SK-N-SH treated with all-trans-retinoic acid at 6 μM for 48 hours (cell line): ENCODE measurements at regions not wholly inside any gene's neighbourhood (a gene's known extent, or its start where the extent isn't known, plus 50 kb on each side); places are given as distances from the start of the nearest gene placed in this dataset.

Experiments
- ATAC-seq: fragments of 200-7000 bp; cut with Tn5 transposase; 3 replicates; pipeline ENCODE4 v1.9.1; 2020; ENCODE audit warnings: mild to moderate bottlenecking, moderate library complexity
- ARNTL ChIP-seq: fragments of 450-650 bp; formaldehyde crosslinking; IDR thresholded peaks from 2 replicates; pipeline ENCODE4 v1.5.0; 2020; ENCODE audit warnings: low read depth, mild to moderate bottlenecking, moderate library complexity, borderline replicate concordance
- BACH2 ChIP-seq: fragments of 250-450 bp; sonication (Bioruptor Pico); IDR thresholded peaks from 2 replicates; pipeline ENCODE4 v1.9.0; 2021; ENCODE audit warnings: mild to moderate bottlenecking, borderline replicate concordance
- CREB5 ChIP-seq: fragments of 250-450 bp; sonication (Bioruptor Pico); IDR thresholded peaks from 2 replicates; pipeline ENCODE4 v1.5.1; 2020; ENCODE audit warnings: low read depth, mild to moderate bottlenecking, moderate library complexity
- CSDC2 ChIP-seq: fragments of 250-450 bp; sonication (Bioruptor Pico); IDR thresholded peaks from 2 replicates; pipeline ENCODE4 v1.5.0; 2020; ENCODE audit warnings: mild to moderate bottlenecking, moderate library complexity
- CSRNP3 ChIP-seq: fragments of 250-450 bp; sonication (Bioruptor Pico); IDR thresholded peaks from 2 replicates; pipeline ENCODE4 v1.5.1; 2021; ENCODE audit warnings: mild to moderate bottlenecking, moderate library complexity
- ESRRG ChIP-seq: fragments of 250-450 bp; sonication (Bioruptor Pico); IDR thresholded peaks from 2 replicates; pipeline ENCODE4 v1.6.1; 2021; ENCODE audit warnings: mild to moderate bottlenecking
- GLIS3 ChIP-seq: fragments of 250-450 bp; sonication (Bioruptor Pico); IDR thresholded peaks from 2 replicates; pipeline ENCODE4 v1.5.0; 2020; ENCODE audit warnings: mild to moderate bottlenecking, moderate library complexity
- ISL1 ChIP-seq: fragments of 250-450 bp; sonication (Bioruptor Pico); IDR thresholded peaks from 2 replicates; pipeline ENCODE4 v2.1.2; 2022; ENCODE audit warnings: mild to moderate bottlenecking, moderate library complexity
- OSR1 ChIP-seq: fragments of 250-450 bp; sonication (Bioruptor Pico); IDR thresholded peaks from 2 replicates; pipeline ENCODE4 v1.8.0; 2022; ENCODE audit warnings: moderate library complexity, mild to moderate bottlenecking, inconsistent platforms
- PATZ1 ChIP-seq: fragments of 250-450 bp; sonication (Bioruptor Pico); IDR thresholded peaks from 2 replicates; pipeline ENCODE4 v1.8.0; 2020; ENCODE audit warnings: mild to moderate bottlenecking, moderate library complexity, borderline replicate concordance
- POU6F1 ChIP-seq: fragments of 250-450 bp; sonication (Bioruptor Pico); IDR thresholded peaks from 2 replicates; pipeline ENCODE4 v1.8.0; 2021; ENCODE audit warnings: low read depth, mild to moderate bottlenecking, moderate library complexity, borderline replicate concordance
- PPARA ChIP-seq: fragments of 250-450 bp; sonication (Bioruptor Pico); IDR thresholded peaks from 2 replicates; pipeline ENCODE4 v1.5.0; 2020; ENCODE audit warnings: mild to moderate bottlenecking, borderline replicate concordance
- RARB ChIP-seq: fragments of 250-450 bp; sonication (Bioruptor Pico); IDR thresholded peaks from 2 replicates; pipeline ENCODE4 v1.8.0; 2021; ENCODE audit warnings: mild to moderate bottlenecking, moderate library complexity
- SNAI2 ChIP-seq: fragments of 250-450 bp; sonication (Bioruptor Pico); IDR thresholded peaks from 2 replicates; pipeline ENCODE4 v1.5.0; 2020; ENCODE audit warnings: mild to moderate bottlenecking, moderate library complexity
- TCF4 ChIP-seq: fragments of 250-450 bp; sonication (Bioruptor Pico); IDR thresholded peaks from 2 replicates; pipeline ENCODE4 v1.8.0; 2021; ENCODE audit warnings: mild to moderate bottlenecking, moderate library complexity, borderline replicate concordance
- TOX ChIP-seq: fragments of 250-450 bp; sonication (Bioruptor Pico); IDR thresholded peaks from 2 replicates; pipeline ENCODE4 v1.8.0; 2021; ENCODE audit warnings: mild to moderate bottlenecking, moderate library complexity, borderline replicate concordance
- ZC3H10 ChIP-seq: fragments of 250-450 bp; sonication (Bioruptor Pico); IDR thresholded peaks from 2 replicates; pipeline ENCODE4 v1.5.1; 2021; ENCODE audit warnings: mild to moderate bottlenecking, moderate library complexity
- ZFP3 ChIP-seq: fragments of 250-450 bp; sonication (Bioruptor Pico); IDR thresholded peaks from 2 replicates; pipeline ENCODE4 v1.5.0; 2020; ENCODE audit warnings: mild to moderate bottlenecking, moderate library complexity
- ZFP30 ChIP-seq: fragments of 450-650 bp; formaldehyde crosslinking; IDR thresholded peaks from 2 replicates; pipeline ENCODE4 v1.5.0; 2022; ENCODE audit warnings: mild to moderate bottlenecking, moderate library complexity
- ZNF565 ChIP-seq: fragments of 450-650 bp; formaldehyde crosslinking; conservative IDR thresholded peaks from 2 replicates; pipeline ENCODE4 v1.5.0; 2020; ENCODE audit warnings: low read depth, mild to moderate bottlenecking, moderate library complexity
- ZNF70 ChIP-seq: fragments of 450-650 bp; formaldehyde crosslinking; IDR thresholded peaks from 2 replicates; pipeline ENCODE4 v1.5.0; 2020; ENCODE audit warnings: mild to moderate bottlenecking, moderate library complexity
- ZNF8 ChIP-seq: fragments of 450-650 bp; formaldehyde crosslinking; IDR thresholded peaks from 2 replicates; pipeline ENCODE4 v1.5.0; 2020; ENCODE audit warnings: mild to moderate bottlenecking, moderate library complexity

- ATAC-seq = no peak
- TF ChIP-seq ISL1 (CRISPR knock-in tag) (no peak), CREB5 (CRISPR knock-in tag) (no peak), ZFP3 (CRISPR knock-in tag) (no peak), TOX (CRISPR knock-in tag) (no peak), ZNF8 (no peak), ESRRG (CRISPR knock-in tag) (no peak), SNAI2 (no peak)
Observed at GRCh38 chr3:161641287-161641686, 144.7 kb downstream of the OTOL1 start.

GRCh38 chr3:161644891-161645635 lies 148.5 kb downstream of the OTOL1 start:
- TF ChIP-seq TCF4 (CRISPR knock-in tag) (no peak), BACH2 (CRISPR knock-in tag) (no peak), CSDC2 (no peak), CSRNP3 (CRISPR knock-in tag) (no peak), PATZ1 (CRISPR knock-in tag) (no peak), ZNF70 (CRISPR knock-in tag) (no peak), RARB (no peak), PPARA (CRISPR knock-in tag) (no peak), ZNF565 (CRISPR knock-in tag) (no peak), ARNTL (CRISPR knock-in tag) (no peak), ESRRG (CRISPR knock-in tag) (no peak), SNAI2 (no peak), ZNF8 (no peak), ZFP30 (no peak)
- ATAC-seq = no peak

GRCh38 chr3:161647936-161648470 lies 151.4 kb downstream of the OTOL1 start:
- no peak for ATAC-seq

GRCh38 chr3:161649900-161650484 lies 153.4 kb downstream of the OTOL1 start:
- ATAC-seq = no peak
- no peak for TF ChIP-seq ZNF70 (CRISPR knock-in tag)
- TF ChIP-seq TCF4 (CRISPR knock-in tag) = no peak
- no peak for TF ChIP-seq CSRNP3 (CRISPR knock-in tag)
- no peak for TF ChIP-seq OSR1
- no peak for TF ChIP-seq ZFP30
- no peak for TF ChIP-seq GLIS3 (CRISPR knock-in tag)
- no peak for TF ChIP-seq ZFP3 (CRISPR knock-in tag)
- no peak for TF ChIP-seq TOX (CRISPR knock-in tag)
- TF ChIP-seq BACH2 (CRISPR knock-in tag) = no peak
- no peak for TF ChIP-seq ZC3H10
- TF ChIP-seq CSDC2 = no peak
- no peak for TF ChIP-seq PPARA (CRISPR knock-in tag)
- TF ChIP-seq ARNTL (CRISPR knock-in tag) = no peak
- no peak for TF ChIP-seq POU6F1 (CRISPR knock-in tag)

More at GRCh38 chr3:161647936-161648470, 151.4 kb downstream of the OTOL1 start:
- no peak for TF ChIP-seq ZNF565 (CRISPR knock-in tag)
- TF ChIP-seq SNAI2 = no peak
- TF ChIP-seq CSDC2 = no peak
- no peak for TF ChIP-seq CSRNP3 (CRISPR knock-in tag)
- TF ChIP-seq ZFP30 = no peak
- TF ChIP-seq GLIS3 (CRISPR knock-in tag) = no peak
- no peak for TF ChIP-seq ARNTL (CRISPR knock-in tag)
